ENCODE measurements at regions not wholly inside any gene's neighbourhood (a gene's known extent, or its start where the extent isn't known, plus 50 kb on each side); places are given as distances from the start of the nearest gene placed in this dataset.

- TF ChIP-seq CTCF (IDR thresholded peaks at IDR 0.05) (no peak), POLR2A (IDR thresholded peaks at IDR 0.05) (no peak)
Observed at GRCh38 chr7:47213276-47213675, 368.6 kb downstream of the TNS3 start.

Data from thyroid gland (tissue), 4 donors.